ENCODE measurements at regions not wholly inside any gene's neighbourhood (a gene's known extent, or its start where the extent isn't known, plus 50 kb on each side); places are given as distances from the start of the nearest gene placed in this dataset.

GRCh38 chr1:91575909-91576519, 75.4 kb downstream of the CDC7 start:
- TF ChIP-seq, protein P1, sequence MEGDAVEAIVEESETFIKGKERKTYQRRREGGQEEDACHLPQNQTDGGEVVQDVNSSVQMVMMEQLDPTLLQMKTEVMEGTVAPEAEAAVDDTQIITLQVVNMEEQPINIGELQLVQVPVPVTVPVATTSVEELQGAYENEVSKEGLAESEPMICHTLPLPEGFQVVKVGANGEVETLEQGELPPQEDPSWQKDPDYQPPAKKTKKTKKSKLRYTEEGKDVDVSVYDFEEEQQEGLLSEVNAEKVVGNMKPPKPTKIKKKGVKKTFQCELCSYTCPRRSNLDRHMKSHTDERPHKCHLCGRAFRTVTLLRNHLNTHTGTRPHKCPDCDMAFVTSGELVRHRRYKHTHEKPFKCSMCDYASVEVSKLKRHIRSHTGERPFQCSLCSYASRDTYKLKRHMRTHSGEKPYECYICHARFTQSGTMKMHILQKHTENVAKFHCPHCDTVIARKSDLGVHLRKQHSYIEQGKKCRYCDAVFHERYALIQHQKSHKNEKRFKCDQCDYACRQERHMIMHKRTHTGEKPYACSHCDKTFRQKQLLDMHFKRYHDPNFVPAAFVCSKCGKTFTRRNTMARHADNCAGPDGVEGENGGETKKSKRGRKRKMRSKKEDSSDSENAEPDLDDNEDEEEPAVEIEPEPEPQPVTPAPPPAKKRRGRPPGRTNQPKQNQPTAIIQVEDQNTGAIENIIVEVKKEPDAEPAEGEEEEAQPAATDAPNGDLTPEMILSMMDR (IDR thresholded peaks at IDR 0.05), result no peak
- TF ChIP-seq POLR2A (IDR thresholded peaks at IDR 0.05), result no peak

Measured in upper lobe of left lung (tissue), 4 donors.